Cardiac fibroblast (primary cell): ENCODE measurements at regions not wholly inside any gene's neighbourhood (a gene's known extent, or its start where the extent isn't known, plus 50 kb on each side); places are given as distances from the start of the nearest gene placed in this dataset.
"Not testable (repeated sequence)": the region's sequence is repeated elsewhere in the genome, so short reads cannot be mapped to it uniquely, and the experiment has no call there.

Experiments
- DNase-seq, 2 donors: peaks; one replicate each; pipeline versions ENCODE4 v3.0.0 to v3.0.0-alpha.2; 2010; ENCODE audit warnings: low read depth in 2 of 2
- H3K4me3 ChIP-seq, 2 donors: replicated peaks in 1 of 2; 1 replicate in 1 of 2; 2 replicates in 1 of 2; pipeline ENCODE4 v1.5.1; 2011; ENCODE audit warnings: low read depth in 2 of 2, low read length in 2 of 2, mild to moderate bottlenecking in 2 of 2, moderate library complexity in 1 of 2

- not testable (repeated sequence) for H3K4me3 ChIP-seq, DNase-seq
Measured at GRCh38 chr10:47711428-47711827, 52.0 kb downstream of the SYT15B start.

- not testable (repeated sequence) for DNase-seq, H3K4me3 ChIP-seq
Measured at GRCh38 chr10:47710443-47710842, 52.9 kb downstream of the SYT15B start.

GRCh38 chr10:47705698-47706414, 57.5 kb downstream of the SYT15B start:
- peak overlapping the region; percentile 29 to 30 for H3K4me3 ChIP-seq
- peak; percentile 4 to 24 for DNase-seq

- peak; percentile 34 to 79 for DNase-seq
- H3K4me3 ChIP-seq: not testable (repeated sequence)
Measured at GRCh38 chr10:47701285-47701684, 62.1 kb downstream of the SYT15B start.

GRCh38 chr10:47699854-47700253, 63.5 kb downstream of the SYT15B start:
- not testable (repeated sequence) for H3K4me3 ChIP-seq

GRCh38 chr10:47696170-47696569, 67.2 kb downstream of the SYT15B start:
- H3K4me3 ChIP-seq, DNase-seq: not testable (repeated sequence)

More at GRCh38 chr10:47699854-47700253, 63.5 kb downstream of the SYT15B start:
- peak; percentile 8 to 60 for DNase-seq

GRCh38 chr10:47695149-47695548, 68.2 kb downstream of the SYT15B start:
- not testable (repeated sequence) for DNase-seq, H3K4me3 ChIP-seq

GRCh38 chr10:47690304-47690703, 73.1 kb downstream of the SYT15B start:
- H3K4me3 ChIP-seq, DNase-seq: not testable (repeated sequence)

GRCh38 chr10:47683826-47684475, 79.4 kb downstream of the SYT15B start:
- DNase-seq, H3K4me3 ChIP-seq: not testable (repeated sequence)

GRCh38 chr10:47681638-47681990, 81.8 kb downstream of the SYT15B start:
- not testable (repeated sequence) for DNase-seq, H3K4me3 ChIP-seq

- DNase-seq, H3K4me3 ChIP-seq: not testable (repeated sequence)
Measured at GRCh38 chr10:47680848-47681637, 82.3 kb downstream of the SYT15B start.

- not testable (repeated sequence) for DNase-seq, H3K4me3 ChIP-seq
Measured at GRCh38 chr10:47676102-47676501, 87.3 kb downstream of the SYT15B start.

GRCh38 chr10:47675577-47675976, 87.8 kb downstream of the SYT15B start:
- not testable (repeated sequence) for DNase-seq, H3K4me3 ChIP-seq

- not testable (repeated sequence) for DNase-seq, H3K4me3 ChIP-seq
Measured at GRCh38 chr10:47673128-47673527, 90.3 kb downstream of the SYT15B start.

- not testable (repeated sequence) for H3K4me3 ChIP-seq, DNase-seq
Measured at GRCh38 chr10:47670857-47671256, 92.5 kb downstream of the SYT15B start.

GRCh38 chr10:47661955-47662577, 101.3 kb downstream of the SYT15B start:
- H3K4me3 ChIP-seq, DNase-seq: not testable (repeated sequence)

- DNase-seq, H3K4me3 ChIP-seq: not testable (repeated sequence)
Measured at GRCh38 chr10:47656732-47657131, 106.7 kb downstream of the SYT15B start.

- H3K4me3 ChIP-seq, DNase-seq: not testable (repeated sequence)
Measured at GRCh38 chr10:47654161-47654560, 109.2 kb downstream of the SYT15B start.
